HG03565 (cell line): ENCODE measurements at regions not wholly inside any gene's neighbourhood (a gene's known extent, or its start where the extent isn't known, plus 50 kb on each side); places are given as distances from the start of the nearest gene placed in this dataset.
"Not testable (repeated sequence)": the region's sequence is repeated elsewhere in the genome, so short reads cannot be mapped to it uniquely, and the experiment has no call there.

ENCODE experiments used
- ATAC-seq: cut with Tn5 transposase; IDR thresholded peaks from one replicate; pipeline ENCODE4 v1.9.1; 2021; ENCODE audit warnings: mild to moderate bottlenecking, moderate library complexity; ENCODE audit not compliant: unreplicated experiment

DNA sequence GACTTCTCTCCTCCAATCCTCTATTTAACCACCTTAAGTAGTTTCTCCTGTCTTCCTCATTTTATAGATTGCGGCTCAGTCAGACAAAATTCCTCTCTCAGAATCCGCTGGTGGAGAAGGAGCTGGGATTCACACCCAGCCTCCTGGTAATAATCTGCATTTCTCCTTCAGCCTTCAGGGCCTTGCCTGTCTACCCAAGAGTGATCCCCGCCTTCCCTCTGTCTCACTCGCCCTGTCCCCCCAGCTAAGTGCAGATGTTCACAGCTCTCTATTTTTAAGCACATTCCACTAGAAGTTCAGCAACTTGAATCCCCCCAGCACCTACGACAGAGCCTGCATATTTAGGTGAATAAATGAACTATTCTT, 212.5 kb upstream of the HAAO start:
- ATAC-seq = no peak

DNA sequence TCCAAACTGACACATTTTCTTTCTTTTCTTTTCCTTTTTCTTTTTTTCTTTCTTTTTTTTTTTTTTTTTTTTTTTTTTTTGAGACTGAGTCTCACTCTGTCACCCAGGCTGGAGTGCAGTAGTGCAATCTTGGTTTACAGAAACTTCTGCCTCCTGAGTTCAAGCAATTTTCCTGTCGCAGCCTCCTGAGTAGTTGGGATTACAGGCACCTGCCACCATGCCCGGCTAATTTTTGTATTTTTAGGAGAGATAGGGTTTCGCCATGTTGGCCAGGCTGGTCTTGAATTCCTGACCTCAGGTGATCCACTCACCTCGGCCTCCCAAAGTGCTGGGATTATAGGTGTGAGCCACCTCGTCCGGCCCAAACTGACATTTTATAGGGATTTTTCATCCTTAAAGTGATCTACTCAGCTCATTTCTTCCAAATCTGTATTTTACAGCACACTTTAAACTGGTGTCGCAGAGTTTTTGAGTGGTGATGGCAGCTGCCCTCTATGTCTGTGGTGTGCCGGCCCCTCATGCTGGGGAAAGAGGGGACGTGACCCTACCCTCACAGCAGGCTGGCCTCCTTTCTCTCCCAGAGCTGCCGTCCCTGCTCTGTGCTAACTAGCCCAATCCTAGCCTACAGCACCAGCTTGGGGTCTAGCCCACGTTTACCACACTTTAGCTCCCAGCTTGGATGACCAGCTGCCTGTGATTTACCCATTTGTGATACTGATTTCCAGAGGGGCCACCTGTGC, 211.9 kb upstream of the HAAO start:
- not testable (repeated sequence) for ATAC-seq

DNA sequence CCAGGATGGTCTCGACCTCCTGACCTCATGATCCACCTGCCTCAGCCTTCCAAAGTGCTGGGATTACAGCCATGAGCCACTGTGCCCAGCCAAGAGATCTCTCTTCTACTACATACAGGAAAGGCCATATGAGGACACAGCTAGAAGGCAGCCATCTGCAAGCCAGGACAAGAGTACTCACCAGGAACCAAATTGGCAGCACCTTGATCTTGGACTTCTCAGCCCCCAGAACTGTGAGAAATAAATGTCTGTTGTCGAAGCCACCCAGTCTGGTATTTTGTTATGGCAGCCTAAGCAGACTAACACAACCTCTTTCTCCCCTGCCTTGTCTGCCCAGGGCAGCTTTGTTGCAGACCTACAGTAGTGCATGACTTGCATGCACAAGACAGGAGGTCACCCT, 211.3 kb upstream of the HAAO start:
- no peak for ATAC-seq

DNA sequence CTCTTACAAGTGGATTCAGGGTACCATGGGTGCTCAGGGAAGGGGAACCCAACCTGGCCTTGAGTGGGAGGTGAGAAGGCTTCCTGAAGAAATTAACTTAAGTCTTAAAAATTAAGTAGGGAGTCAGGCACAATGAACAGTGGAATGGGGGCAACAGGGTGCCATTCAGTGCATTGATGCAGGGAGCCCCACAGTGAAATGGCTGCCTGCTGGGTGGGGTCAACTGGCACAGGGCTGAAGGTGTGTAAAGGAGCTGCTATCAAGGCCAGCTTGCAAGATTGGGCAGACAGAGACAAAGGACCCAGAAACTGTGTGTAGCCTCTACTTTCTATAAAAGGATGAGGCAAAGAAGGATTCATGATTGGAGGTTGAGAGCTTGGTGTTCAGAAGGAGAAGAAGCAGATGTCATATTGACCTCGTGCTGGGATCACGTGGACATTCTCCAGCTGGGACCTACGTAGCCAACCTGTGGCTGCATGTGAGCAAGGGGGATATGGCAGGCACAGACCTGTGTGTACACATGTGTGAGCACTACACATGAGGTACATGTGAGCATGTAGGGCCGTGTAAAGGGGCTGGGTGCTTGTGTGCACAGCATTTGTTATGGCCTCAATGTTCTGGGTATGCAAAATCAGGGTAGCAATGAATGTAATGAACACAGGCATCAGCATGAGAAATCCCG, 209.5 kb upstream of the HAAO start:
- no peak for ATAC-seq

DNA sequence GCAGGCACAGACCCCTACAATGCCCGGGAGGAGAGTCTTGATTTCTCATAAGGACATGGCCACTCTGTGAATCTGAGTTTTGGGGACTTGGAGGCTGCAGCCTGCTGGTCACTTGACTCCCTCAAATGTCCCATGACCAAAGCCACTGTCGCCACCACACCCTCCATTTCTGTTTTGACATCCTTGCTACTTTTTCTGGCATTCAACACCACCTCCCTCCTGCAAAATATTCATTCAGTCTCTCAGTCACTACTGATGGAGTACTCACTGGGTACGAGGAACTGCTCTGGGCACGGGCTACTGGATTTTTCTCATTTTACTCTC, 208.6 kb upstream of the HAAO start:
- no peak for ATAC-seq

DNA sequence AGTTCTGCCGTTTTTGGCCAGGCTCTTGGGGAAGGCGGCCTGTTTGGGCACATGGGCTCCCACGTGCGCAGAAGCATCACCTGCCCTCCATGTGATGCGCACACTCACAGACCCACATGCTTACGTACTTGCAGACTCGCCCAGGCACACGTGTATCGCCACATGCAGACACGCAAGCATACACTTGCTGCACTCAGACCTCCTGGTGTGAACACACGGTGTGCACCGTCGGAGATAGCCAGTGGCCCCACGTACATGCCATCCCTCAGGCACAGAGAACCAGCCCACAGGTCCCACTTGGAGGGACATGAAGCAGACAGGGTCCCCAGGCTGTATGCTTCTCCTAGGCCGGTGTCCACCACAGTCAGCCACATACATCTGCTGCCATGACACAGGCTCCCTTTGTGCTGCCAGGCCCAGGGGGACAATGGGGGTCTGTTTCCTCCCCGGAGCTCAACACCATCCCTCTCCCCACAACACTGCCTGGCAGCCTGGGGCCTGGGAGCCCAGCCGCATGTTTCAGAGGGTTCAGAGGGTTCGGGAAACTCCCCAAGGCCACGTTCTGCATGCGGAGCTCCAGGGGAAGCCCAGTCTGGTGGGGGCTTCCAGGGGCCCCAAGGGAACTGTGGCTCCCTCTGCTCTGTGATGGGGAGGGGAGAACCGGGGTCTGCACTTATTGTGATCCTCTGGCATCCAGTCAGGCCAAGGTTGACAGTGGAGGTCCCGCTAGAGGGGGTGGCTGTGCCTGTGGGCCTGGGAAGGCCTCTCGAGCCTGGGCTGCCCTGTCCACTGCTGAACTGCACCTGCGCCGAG, 208.1 kb upstream of the HAAO start:
- ATAC-seq = no peak

DNA sequence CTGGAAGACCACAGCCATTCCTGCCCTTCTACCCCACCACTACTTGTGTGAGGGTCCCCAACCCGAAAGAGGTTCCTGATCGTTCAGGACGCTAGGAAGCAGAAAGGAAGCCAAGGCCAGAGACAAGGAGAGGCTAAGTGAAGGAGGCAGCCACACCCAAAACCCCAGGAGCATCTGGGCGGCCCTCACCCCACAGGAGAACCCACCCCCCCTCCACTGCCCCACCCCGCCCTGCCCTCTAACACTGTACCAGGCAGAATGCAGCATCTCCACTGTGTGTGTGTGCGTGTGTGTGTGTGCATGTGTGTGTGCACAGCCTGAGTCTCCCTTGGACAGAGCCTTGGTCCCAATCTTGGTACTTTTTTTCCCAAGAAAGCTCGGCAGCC, 207.5 kb upstream of the HAAO start:
- no peak for ATAC-seq

DNA sequence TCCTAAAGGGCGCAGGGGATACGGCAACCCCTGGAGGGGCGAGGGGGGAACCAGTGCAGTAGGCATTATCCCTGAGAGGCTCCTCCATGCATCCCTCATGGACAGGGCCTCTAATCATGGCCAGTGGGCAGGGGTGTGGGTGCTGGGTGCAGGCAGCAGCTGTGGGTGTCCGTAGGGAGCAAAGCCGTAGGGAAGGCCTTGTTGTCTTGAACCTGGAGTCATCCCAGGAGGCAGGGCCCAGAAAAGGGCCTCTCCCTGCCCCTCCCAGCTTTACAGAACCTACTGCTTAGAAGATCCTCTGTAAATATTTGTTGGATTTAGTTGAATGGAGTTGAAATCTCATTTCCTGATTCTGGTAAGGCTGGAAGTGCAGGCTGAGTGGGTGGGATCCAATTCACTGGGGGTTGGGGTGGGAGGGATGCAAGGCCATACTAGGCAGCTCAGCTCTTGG, 207.0 kb upstream of the HAAO start:
- no peak for ATAC-seq

DNA sequence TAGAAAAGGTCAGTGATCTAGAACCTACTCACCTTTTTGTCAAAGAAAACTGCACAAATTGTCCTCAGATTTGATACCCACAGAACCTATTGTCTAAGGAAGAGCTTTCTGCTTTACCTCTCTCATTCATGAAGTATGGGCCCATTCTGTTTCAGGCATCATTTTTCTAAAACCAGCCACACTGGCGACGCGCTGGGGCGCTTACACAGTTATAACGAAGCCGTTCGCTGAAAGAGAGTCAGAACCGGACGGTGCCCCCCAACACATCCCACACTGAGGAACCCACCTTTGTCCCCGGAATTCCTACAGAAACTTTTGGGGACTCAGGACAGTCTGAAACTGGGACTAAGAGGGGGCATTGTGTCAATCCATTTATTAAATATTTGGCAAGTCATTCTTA, 206.3 kb upstream of the HAAO start:
- no peak for ATAC-seq

DNA sequence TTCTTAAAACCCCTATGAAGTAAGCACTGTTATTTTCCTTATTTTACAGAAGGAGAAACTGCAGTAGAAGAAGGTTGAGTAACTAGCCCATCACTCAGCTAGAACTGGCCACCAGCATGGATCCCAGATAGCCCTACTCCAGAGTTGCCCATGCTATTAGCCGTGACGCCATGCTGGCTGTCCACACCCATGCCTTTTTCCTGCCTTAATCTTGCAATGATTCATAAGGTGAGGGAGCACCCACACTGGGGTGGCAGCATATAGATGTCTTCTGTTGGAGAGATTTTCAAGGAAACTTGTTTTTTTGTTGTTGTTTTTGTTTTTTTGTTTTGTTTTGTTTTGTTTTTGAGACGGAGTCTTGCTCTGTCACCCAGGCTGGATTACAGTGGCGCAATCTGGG, 204.1 kb upstream of the HAAO start:
- ATAC-seq = no peak

DNA sequence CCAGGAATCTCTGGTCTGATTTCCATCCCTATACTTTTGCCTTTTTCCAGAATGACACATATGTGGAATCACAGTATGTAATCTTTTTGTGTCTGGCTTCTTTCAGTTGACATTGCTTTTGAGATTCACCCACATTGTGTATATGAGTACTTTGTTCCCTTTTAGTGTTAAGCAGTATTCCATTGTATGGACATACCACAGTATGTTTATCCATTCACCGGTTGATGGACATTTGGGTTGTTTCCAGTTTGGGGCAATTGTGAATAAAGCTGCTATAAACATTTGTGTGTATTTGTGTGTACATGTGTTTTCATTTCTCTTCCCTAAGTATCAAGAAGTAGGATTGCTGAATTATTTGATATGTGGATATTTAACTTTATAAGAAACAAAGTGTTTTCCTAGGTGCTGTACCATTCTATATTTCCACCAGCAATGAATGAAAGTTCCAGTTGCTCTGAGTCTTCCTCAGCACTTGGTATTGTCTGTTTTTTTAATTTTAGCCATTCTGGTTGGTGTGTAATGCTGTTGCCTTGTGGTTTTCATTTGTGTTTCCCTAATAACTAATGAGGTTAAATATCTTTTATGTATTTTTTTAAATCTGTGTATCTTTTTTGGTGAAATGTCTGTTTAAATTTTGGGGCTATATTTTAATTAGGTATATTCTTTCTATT, 203.5 kb upstream of the HAAO start:
- no peak for ATAC-seq

DNA sequence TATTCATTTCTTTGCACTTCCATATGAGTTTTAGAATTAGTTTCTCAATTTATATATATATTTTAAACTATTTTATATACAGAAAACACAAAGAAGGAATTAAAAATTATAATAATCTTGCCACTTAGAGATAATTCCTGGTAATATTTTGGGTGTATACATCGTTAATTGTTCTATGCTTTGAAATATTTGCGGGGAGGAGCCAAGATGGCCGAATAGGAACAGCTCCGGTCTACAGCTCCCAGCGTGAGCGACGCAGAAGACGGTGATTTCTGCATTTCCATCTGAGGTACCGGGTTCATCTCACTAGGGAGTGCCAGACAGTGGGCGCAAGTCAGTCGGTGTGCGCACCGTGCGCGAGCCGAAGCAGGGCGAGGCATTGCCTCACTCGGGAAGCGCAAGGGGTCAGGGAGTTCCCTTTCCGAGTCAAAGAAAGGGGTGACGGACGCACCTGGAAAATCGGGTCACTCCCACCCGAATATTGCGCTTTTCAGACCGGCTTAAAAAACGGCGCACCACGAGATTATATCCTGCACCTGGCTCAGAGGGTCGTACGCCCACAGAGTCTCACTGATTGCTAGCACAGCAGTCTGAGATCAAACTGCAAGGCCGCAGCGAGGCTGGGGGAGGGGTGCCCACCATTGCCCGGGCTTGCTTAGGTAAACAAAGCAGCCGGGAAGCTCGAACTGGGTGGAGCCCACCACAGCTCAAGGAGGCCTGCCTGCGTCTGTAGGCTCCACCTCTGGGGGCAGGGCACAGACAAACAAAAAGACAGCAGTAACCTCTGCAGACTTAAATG, 197.1 kb upstream of the HAAO start:
- ATAC-seq = not testable (repeated sequence)

DNA sequence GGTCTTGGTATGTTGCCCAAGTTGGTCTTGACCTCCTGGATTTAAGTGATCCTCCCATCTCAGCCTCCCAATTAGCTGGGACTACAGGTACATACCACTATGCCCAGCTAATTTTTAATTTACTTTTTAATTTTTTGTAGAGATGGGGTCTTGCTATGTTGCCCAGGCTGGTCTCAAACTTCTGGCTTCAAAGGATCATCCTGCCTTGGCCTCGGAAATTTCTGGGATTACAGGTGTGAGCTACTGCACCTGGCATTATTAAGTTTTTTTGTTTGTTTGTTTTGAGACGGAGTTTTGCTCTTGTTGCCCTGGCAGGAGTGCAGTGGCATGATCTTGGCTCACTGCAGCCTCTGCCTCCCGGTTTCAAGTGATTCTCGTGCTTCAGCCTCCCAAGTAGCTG, 195.7 kb upstream of the HAAO start:
- ATAC-seq = not testable (repeated sequence)

DNA sequence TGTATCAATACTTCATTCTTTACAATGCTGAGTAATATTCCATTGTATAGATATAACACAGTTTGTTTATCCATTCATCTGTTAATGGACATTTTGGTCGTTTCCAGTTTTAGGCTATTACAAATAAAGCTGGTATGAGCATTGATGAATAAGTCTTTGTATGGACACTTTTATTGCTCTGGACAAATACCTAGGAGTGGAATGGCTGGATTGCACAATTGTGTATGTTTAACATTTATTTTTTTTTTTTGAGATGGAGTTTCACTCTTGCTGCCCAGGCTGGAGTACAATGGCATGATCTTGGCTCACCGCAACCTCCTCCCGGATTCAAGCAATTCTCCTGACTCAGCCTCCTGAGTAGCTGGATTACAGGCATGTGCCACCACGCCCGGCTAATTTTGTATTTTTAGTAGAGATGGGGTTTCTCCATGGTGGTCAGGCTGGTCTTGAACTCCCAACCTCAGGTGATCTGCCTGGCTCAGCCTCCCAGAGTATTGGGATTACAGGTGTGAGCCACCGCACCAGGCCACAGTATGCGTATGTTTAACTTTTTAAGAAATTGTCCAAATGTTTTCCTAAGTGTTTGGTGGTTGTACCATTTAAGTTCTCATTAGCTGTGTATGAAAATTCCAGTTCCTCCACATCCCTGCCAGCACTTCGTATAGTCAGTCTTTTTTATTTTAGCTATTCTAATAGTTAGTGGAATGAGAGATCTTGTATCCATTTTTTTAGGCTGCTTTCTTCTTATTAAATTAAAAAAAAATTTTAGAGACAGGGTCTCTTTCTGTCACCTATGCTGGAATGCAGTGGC, 194.9 kb upstream of the HAAO start:
- ATAC-seq = no peak

DNA sequence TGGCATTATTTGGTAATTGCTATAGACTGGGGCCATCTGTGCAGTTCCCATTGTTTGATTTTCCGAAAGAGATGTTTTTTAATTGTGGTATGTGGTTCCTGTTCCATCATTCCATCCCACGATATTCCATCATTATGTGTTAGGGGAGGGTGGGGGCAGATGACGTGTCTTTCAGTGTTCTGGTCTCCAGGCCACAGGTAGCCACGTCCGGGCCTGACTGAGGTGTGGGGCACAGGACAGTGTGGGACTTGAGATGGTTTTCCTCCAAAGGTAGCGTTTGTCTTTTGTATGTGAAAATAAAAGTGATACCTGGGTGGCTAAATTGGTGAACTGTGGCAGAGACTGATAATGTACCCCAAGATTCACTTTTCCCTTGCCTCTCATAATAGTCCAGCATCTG, 192.2 kb upstream of the HAAO start:
- no peak for ATAC-seq

DNA sequence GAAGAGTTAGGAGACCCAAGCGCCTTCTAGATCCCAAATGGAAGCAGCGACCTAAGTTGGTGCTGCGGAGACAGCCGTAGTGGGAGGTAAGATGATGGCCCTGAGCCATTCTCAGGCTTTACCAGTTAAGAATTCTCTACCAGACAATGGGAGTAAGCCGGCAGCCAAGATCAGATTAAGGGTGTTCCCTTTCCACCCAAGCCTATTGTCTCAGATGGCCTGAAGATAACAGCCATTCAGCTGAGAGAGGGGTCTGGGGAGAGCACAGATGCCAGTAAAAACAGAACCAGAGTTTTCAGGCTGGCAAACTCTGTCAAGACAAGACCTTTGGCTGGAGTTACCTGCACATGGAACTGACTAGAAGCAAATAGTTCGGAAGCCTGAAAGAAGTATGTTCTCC, 191.7 kb upstream of the HAAO start:
- no peak for ATAC-seq

DNA sequence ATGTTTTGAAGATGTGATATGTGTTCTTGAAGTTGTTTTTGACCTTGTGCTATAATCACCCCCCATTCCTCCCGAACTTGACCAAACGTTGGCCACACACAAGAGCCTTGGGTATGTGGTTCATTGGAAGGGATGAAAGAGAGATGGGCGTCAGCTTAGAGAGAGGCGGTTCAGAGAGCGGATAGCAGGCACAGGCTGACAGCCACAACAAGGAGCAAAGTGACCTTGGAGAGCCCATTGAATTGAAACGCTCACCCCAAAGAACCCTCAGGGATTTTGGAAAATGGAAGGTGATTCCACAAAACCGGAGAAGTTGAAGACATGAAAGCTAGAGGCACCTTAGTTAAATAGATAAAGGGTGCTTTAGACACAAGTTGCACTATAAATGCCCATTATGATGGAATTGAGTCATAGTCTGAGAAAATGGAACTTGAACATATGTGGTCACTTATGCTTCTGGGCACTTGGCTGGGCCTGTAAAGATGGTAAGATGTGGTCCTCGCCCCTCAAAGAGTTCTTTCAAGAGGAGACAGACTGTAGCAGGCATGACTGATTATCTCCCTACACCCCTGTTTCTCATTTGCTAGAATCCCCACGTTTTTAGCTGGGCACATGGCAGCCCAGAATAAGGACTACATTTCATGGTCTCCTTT, 188.5 kb upstream of the HAAO start:
- ATAC-seq = no peak

DNA sequence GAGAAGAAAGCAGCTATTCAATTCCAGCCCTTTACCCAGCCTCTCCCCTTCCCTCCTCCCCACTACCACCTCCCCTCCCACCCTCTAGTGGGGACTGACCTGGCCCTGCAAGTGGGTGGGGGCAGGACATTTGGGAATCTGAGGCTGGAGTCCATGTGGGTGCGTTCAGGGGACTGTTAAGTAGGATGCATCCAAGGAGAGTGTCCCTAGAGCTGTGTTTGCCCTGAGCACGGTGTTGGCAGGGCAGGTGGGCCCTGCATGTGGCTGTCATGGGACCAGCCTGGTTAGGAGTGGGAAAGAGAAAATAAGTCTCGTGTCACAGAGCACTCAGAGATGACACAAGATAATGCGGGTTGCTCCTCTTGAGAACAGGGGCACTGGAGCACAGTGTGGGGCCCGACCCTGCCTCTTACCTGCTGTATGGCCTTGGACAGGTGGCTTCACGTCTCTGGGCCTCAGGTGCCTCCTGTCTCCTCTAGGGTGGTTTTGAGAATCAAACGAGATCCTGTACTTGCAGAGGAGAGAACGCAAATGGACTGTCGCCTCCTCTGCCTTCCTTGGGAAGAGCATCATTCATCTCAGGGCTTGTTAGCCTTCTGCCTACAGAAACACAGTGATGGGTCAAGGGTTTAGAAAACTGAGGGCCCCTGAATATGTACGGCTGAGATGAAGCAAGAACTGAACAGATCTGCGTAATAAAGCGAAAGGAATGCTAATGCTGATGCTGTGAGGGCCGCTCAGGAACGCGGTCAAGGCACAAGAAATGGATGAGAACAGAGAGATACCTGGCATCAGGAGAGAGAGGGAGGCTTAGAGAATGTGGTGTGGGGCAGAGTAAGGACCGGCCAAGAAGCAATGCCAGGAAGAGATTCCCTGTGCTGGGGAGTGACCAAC, 187.7 kb upstream of the HAAO start:
- ATAC-seq = no peak
